Mesenteric fat pad (tissue), 1 donor: ENCODE measurements at regions not wholly inside any gene's neighbourhood (a gene's known extent, or its start where the extent isn't known, plus 50 kb on each side); places are given as distances from the start of the nearest gene placed in this dataset.
"Not testable (repeated sequence)": the region's sequence is repeated elsewhere in the genome, so short reads cannot be mapped to it uniquely, and the experiment has no call there.

ENCODE experiments used
- DNase-seq: peaks from one replicate; pipeline ENCODE4 v3.0.0-alpha.2; 2020; ENCODE audit warnings: low spot score
- donor health status: DM: yes; HTN: yes; CAD: no.

GRCh38 chr3:195669310-195669709 is 51.5 kb upstream of the MUC20 start:
- not testable (repeated sequence) for DNase-seq

- DNase-seq: not testable (repeated sequence)
These were observed 52.5 kb upstream of the MUC20 start for GRCh38 chr3:195668131-195668766.

DNA sequence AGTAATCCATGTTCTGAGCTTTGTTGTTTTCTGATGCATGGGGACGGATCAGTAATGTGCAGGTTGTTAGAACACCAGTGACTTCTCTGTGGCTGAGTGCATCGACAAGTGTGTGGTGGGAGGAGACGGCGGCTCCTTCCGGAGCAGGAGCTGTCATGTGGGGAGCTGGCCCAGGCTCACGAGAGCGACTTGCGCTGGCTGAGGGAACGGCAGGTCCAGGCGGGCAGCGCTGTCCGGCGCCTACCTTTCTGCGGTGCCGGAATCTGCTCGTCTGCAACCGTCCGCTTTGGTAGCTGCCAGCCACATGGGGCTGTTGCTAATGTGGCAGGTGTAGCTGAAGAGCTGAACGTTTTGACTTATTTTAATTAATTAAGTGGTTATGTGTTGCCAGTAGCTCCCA is 55.5 kb upstream of the MUC20 start:
- not testable (repeated sequence) for DNase-seq

DNA sequence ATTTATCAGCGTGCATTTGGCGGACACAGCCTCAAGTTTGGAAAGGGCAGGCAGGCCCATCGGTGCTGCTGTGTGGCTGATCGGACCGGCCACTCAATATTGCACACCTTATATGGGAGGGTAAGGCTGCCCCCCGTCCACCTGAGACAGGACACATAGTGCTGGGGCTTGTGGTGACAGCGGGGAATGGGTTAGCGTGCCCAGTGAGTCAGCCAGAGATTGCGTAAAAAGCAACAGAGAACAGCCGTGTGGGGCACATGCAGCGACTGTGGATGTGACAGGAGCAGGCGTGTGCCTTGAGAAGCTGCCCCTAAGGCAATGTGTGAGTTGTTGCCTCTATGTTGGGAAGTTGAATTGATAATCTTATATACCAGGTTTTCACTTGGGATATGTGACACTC is 56.6 kb upstream of the MUC20 start:
- not testable (repeated sequence) for DNase-seq

- DNase-seq: not testable (repeated sequence)
These were observed 61.6 kb upstream of the MUC20 start for GRCh38 chr3:195659136-195659533.

- not testable (repeated sequence) for DNase-seq
These were observed 62.2 kb upstream of the MUC20 start for GRCh38 chr3:195658381-195659135.

DNA sequence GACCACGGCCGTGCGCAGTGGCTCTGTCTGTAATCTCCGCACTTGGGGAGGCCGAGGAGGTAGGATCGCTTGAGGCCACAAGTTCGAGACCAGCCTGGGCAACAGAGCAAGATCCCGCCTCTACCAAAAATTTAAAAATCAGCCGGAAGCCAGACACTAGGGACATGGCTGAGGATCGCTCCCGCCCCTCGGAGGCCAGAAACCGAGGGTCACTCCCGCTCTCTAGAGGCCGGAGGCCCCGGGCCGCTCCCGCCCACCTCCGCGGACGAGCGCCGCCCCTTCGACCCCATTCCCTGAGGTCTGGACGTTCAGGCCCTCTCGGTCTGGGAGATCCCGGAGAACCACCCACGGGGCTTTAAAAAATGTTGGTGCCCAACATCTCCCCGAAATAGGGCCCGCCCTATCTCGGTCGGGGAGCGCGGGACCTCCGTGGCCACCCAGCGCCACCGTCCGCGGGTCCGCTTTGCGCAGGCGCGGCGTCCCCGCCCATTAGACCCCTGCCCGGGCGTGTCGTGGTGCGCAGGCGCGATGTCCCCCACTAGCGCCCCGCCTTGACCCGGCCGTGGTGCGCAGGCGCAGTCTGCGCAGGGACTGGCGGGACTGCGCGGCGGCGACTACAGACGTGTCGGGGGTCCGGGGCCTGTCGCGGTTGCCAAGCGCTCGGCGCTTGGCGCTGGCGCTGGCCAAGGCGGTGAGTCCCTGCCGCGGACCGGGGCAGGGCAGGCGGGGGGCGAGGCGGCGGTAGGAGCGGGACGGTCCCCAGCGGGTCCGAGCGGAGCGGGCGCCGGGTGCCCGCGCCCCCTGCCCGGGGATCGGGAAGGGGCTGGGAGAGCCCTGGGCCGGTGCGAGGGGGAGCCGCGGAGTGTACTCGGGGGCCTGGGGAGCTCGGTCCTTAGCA is 63.1 kb upstream of the MUC20 start:
- peak; percentile 96 for DNase-seq

- DNase-seq: not testable (repeated sequence)
These were observed 64.7 kb upstream of the MUC20 start for GRCh38 chr3:195656091-195656490.

DNA sequence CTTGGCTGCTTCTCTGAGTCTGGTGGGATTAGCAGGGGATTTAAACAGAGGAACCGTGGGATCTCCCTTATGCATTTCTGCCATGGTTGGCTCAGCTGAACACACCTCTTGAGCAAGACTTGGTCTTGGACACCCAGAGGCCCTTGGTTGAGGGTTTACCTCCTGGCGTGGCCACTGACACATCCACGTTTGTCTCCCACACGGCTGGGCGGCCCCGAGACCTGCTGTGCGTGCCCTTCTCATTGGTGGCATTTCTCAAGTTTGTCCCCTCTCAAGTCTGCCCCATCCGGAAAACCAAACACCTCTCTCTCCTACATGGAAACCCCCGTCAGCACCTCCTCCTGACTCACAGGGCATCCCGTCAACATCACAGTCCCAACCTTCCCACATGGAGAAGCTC is 66.0 kb upstream of the MUC20 start:
- not testable (repeated sequence) for DNase-seq

GRCh38 chr3:195654138-195654537 is 66.6 kb upstream of the MUC20 start:
- not testable (repeated sequence) for DNase-seq

GRCh38 chr3:195653641-195654040 is 67.1 kb upstream of the MUC20 start:
- not testable (repeated sequence) for DNase-seq

DNA sequence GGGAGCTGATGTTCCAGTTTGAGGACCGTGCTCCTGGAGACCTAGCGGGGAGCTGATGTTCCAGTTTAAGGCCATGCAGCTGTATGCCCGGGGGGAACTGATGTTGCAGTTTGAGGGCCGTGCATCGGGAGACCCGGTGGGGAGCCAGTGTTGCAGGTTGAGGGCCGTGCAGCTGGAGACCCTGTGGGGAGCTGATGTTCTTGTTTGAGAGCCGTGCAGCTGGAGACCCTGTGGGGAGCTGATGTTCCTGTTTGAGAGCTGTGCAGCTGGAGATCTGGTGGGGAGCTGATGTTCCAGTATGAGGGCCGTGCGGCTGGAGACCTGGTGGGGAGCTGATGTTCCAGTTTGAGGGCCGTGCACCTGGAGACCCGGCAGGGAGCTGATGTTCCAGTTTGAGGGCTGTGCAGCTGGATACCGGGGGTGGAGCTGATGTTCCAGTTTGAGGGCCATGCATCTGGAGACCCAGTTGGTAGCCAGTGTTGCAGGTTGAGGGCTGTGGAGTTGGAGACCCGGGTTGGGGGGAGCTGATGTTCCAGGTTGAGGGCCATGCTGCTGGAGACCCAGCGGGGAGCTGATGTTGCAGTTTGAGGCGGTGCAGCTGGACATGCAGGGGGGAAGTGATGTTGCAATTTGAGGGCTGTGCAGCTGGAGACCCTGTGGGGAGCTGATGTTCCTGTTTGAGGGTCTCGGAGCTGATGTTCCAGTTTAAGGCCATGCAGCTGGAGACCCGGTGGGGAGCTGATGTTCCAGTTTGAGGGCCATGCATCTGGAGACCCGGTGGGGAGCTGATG is 64.4 kb upstream of the APOD start:
- DNase-seq: not testable (repeated sequence)

DNA sequence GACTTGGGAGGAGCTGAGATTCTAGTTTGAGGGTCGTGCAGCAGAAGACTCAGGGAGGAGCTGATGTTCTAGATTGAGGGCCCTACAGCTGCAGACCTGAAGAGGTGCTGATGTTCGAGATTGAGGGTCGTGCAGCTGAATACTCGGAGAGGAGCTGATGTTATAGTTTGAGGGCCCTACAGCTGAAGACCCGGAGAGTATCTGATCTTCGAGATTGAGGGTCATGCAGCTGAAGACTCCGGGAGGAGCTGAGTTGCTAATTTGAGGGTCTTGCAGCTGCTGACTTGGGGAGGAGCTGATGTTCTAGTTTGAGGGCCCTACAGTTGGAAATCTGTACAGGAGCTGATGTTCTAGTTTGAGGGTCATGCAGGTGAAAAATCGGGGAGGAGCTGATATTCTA is 62.1 kb upstream of the APOD start:
- DNase-seq: not testable (repeated sequence)

DNA sequence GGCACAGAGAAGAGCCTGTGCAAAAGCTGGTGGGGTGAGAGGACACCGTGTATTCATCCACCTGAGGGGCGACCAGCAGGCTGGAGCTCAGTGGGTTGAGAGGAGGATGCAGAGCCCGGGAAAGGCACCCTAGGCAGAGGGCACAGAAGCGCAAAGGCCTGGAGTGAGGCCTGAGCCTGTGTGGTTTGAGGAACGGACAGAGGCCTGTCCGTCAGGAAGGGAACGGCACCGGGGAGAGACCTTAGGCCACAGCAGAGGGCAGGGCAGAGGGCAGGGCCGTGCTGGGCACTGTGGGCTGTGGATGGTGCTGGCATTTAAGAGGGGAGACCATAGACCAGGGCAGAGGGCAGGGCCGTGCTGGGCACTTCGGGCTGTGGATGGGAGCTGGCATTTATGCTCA is 59.5 kb upstream of the APOD start:
- not testable (repeated sequence) for DNase-seq

DNA sequence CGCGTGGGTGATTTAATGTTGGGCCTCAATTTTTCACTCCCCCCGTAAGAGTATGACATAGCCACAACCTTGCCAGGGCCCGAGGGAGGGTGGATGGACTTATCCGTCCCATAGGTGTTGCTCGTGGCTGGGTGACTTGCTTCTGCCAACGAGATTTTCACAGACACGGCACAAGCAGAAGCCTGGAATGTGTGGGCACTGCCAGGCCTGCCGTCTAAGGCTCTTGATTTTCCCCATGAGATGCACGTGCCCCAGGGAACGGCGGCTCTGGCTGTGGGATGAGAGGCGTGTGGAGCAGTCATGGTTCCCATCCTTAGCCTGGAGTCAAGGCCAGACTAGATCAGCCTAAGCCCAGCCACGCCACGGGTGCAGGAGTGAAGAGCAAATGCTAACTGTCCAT is 58.6 kb upstream of the APOD start:
- DNase-seq: not testable (repeated sequence)

DNA sequence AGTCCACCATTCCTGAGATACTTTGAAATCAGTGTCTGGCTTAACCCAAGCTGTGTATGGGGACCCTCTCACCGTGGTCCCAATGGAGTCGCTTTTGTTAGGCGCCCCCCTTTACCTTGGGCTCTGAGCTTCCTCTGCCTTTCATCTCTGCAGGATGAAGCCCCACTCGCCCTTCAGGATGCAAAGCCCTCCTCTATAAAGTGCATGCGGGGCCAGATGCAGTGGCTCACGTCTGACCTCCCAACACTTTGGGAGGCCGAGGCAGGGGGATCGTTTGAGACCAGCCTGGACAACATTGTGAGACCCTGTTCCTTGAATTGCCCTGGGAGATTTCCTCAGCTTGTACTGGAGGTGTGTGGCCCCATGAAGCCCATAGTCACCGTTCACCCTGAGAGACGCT is 54.7 kb upstream of the APOD start:
- not testable (repeated sequence) for DNase-seq

DNA sequence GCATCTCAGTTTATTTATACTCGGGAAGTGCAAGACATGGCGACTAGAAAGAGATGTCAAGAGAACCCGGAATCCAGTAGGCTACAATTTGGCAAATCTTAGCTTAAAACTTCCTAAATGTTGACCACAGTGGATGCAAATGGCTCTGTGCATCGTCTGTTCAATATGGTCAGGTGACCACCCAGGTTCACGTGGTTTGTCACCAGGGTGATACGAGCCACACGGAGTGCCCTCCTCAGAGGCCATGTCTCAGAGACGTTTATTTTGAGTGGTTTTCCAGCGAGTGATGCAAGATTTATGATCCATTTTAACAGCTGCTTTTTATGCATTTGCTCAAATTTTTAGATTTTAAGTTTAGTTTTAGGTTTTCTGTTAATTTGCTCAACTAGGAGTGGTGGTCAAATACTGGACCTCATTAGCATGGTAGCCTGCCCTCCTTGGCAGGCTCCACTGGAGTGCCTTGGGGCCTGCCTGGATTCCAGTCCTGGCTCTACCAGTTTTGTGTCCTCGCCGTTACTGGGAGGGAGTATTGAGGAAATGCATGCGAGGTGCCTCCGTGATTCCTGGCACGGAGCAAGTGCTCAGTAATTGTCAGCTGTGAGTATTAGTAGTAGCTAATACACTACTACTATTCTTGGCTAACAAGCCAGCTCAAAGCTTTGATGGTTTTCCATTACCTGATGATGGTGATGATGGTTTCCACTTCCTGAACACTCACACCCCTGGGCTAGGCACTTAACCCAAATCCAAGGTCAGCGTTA is 53.9 kb upstream of the APOD start:
- DNase-seq: peak; percentile 75

- DNase-seq: peak; percentile 81
These were observed 53.3 kb upstream of the APOD start for GRCh38 chr3:195637011-195637410.

GRCh38 chr3:195635898-195636685 is 52.4 kb upstream of the APOD start:
- DNase-seq: peak; percentile 88
